GM12872 (cell line): ENCODE measurements at regions not wholly inside any gene's neighbourhood (a gene's known extent, or its start where the extent isn't known, plus 50 kb on each side); places are given as distances from the start of the nearest gene placed in this dataset.

Experiments
- CTCF ChIP-seq: IDR thresholded peaks from 3 replicates; pipeline ENCODE4 v1.5.1; 2011; ENCODE audit warnings: low read depth, mild to moderate bottlenecking, low read length, moderate library complexity; ENCODE audit not compliant: insufficient read depth

- no peak for TF ChIP-seq CTCF
Measured at GRCh38 chr2:74768401-74768914, 65.5 kb upstream of the HK2 start.

- TF ChIP-seq CTCF = no peak
Measured at GRCh38 chr2:74772046-74772445, 61.9 kb upstream of the HK2 start.

GRCh38 chr2:74777161-74777900 is 56.6 kb upstream of the HK2 start:
- no peak for TF ChIP-seq CTCF

- no peak for TF ChIP-seq CTCF
Measured at GRCh38 chr2:74778381-74779264, 55.3 kb upstream of the HK2 start.

- TF ChIP-seq CTCF = no peak
Measured at GRCh38 chr2:74779265-74779558, 54.7 kb upstream of the HK2 start.

GRCh38 chr2:74779587-74780135 is 54.3 kb upstream of the HK2 start:
- TF ChIP-seq CTCF = no peak
